Gastrocnemius medialis (tissue), 4 donors: ENCODE measurements at regions not wholly inside any gene's neighbourhood (a gene's known extent, or its start where the extent isn't known, plus 50 kb on each side); places are given as distances from the start of the nearest gene placed in this dataset.

Experiments used
- POLR2A ChIP-seq, 2 donors: fragments of 450-650 bp; IDR thresholded peaks; one replicate each; pipeline ENCODE4 v1.6.1; 2017; ENCODE audit warnings: antibody characterized with exemption in 2 of 2, mild to moderate bottlenecking in 2 of 2, moderate library complexity in 2 of 2
- TF ChIP-seq, protein P1 (sequence below), 5 experiments: fragments of 450-650 bp in 3 of 5; fragments of 200-600 bp in 2 of 5; sonication (generic) in 2 of 5; IDR thresholded peaks in 4 of 5; conservative IDR thresholded peaks in 1 of 5; 1 replicate in 4 of 5; 2 replicates in 1 of 5; pipeline ENCODE4 v1.5.1; 2016 to 2019; ENCODE audit warnings: antibody characterized with exemption in 5 of 5, mild to moderate bottlenecking in 3 of 5, moderate library complexity in 3 of 5

DNA sequence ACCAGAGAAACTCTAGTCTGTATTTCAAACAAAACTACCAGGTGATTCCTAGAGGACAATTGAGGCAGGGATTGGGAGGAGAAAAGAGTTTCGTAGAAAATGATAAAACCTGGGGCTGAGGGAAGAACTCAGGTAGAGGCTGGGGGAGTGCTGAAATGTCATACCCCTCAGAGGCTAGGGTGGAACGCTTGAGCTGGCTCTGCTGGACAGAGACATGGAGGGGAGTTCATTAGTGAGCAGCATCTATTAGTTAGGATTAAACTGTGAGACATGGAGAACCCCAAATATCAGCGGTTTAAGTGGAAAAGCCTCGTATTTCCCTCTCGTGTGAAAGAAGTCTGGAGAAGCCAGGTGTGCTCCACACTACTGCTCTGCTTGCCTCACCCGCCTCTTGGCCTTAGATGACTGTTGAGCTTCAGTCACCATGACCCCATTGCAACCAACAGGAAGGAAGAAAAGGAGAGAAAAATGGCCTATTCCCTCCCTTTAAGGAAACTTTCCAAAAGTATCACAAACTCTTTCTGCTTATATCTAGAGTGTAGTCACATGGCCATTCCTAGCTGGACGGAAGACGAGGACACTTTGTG is 53.7 kb upstream of the ABCA1 start:
- TF ChIP-seq, protein P1, sequence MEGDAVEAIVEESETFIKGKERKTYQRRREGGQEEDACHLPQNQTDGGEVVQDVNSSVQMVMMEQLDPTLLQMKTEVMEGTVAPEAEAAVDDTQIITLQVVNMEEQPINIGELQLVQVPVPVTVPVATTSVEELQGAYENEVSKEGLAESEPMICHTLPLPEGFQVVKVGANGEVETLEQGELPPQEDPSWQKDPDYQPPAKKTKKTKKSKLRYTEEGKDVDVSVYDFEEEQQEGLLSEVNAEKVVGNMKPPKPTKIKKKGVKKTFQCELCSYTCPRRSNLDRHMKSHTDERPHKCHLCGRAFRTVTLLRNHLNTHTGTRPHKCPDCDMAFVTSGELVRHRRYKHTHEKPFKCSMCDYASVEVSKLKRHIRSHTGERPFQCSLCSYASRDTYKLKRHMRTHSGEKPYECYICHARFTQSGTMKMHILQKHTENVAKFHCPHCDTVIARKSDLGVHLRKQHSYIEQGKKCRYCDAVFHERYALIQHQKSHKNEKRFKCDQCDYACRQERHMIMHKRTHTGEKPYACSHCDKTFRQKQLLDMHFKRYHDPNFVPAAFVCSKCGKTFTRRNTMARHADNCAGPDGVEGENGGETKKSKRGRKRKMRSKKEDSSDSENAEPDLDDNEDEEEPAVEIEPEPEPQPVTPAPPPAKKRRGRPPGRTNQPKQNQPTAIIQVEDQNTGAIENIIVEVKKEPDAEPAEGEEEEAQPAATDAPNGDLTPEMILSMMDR (IDR thresholded peaks at IDR 0.05 in 4 of 5, conservative IDR thresholded peaks at IDR 0.05 in 1 of 5): no peak
- no peak for TF ChIP-seq POLR2A (IDR thresholded peaks at IDR 0.05)
